ENCODE measurements at regions not wholly inside any gene's neighbourhood (a gene's known extent, or its start where the extent isn't known, plus 50 kb on each side); places are given as distances from the start of the nearest gene placed in this dataset.

DNA sequence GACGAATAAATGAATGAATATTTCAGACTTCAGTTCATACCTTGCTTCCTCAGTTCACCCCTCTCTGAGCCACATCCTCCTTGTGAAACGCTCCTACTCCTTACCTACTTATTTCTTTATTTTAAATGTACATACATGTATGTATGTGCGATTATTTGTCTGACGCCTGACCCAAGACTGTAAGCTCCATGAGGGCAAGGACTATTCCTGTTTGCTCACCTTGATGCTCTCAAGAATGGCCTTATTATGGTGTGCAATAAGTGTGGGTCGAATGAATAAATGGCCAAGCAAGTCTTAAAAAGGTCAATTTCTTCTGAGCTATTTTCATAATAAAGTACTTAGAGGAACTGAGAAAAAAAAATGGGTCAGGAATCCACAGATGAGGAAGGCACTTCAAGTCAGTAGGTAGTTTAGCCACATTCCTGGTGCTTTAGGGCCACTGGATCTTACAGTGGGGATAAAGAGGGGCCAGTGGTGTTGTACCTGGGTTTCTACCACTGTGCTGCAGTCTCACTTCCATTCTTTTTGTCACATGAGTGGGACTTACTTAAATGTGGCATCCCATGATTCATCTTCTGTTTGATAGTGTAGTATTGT lies 74.7 kb downstream of the SDC1 start:
- no peak for DNase-seq

DNA sequence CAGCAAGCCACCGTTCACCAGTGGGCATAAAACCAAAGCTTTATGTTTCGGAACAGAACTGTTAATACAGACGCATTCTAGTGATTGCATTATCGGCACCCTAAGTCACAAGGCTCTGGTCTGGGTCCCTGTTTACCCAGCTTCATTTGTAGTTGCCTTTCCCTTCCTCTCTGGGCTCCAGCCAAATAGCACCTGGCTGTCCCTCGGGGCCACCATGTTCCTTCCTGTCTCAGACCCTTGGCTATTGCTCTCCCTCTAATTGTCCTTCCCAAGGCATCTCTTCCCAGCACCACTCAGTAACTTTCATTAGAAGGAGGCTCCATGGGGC lies 75.3 kb downstream of the SDC1 start:
- no peak for DNase-seq

DNA sequence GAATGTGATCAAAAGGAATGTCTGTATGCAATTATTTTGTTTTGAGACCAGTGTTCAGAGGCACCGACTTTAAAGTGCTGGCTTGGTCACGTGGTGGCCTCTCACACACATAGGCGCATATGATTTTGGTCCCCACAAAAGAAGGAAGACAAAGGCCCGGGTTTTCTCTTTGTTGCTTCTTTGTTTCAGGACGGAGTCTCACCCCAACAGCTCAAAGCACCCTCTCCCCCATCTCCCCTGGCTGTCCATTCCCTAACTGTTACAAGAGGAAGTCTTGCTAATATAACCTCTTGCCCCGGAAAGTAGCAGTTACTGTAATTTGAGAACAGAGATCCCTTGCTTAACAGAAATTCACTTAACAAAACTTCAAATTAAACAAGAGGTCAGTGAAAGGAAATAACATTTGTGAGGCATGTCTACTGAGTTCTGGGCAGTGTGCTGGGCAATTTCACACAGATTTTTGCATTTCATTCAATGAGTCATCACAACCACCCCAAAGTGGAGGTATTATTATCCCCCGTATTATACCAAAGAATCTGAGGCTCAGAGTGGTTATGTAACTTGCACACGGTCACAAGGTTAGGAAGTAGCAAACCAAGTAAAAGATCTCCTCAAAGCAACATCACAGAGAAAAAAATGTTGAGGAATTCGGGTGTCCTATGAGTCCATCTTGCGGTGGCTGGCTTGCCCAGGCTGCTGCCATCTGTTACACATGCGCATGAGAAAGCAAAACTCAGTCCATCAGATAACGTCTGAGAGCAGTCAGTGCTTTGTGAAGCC lies 75.8 kb downstream of the SDC1 start:
- DNase-seq: no peak

DNA sequence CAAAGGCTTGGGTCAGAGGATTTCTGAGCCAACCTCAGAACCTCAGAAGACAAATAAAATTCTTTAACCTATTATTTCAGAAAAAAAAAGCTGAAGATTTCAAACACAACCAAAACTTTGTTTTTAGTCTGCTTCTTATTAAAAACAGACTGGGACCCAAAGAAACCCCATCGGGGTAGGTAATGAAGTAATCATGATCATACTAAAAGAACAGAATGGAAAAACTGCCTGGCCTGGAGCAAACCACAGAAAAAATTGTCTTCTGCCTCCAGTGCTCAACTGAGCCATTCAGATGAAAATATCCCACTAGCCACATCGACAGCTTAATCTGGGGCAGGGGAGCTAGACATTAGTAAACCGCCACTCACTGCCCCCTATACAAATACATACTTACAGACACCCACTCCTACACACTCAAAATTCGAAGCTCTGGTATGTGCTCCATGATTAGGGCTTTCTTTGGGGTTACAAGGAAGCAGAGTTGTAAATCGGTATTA lies 76.5 kb downstream of the SDC1 start:
- DNase-seq: no peak

DNA sequence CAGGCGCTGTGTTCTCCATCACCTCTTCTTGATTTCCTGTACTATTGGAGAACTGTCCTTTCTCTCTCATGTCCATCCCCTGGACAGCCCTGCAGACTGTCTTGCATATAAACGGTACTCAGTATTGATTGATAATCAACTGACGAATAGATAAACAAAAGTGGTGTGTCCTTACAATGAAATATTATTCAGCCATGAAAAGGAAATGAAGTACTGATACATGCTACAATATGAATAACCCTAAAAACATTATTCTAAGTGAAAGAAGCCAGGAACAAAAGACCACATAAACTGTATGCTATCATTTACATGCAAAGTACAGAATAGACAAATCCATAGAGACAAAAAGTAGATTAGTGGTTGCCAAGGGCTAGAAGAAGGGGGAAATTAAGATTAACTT lies 77.6 kb downstream of the SDC1 start:
- no peak for DNase-seq

DNA sequence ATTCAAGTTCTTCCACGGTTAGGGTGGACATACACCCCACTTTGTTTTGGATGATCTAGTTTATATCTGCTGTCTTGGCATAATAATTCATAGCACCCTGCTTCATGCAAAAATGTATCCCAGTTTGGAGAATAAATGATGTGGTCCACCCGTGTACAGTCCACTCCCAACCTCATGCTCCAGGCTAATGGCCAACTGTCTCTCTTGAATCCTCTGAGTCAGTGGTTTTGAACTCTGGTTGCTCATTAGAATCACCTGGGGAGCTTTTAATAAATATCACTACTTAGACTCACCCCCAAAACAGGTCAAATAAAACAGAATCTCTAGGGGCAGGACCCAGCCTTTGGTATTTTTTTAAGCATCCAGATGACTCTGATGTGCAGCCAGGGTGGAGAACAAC lies 78.5 kb downstream of the SDC1 start:
- no peak for DNase-seq

DNA sequence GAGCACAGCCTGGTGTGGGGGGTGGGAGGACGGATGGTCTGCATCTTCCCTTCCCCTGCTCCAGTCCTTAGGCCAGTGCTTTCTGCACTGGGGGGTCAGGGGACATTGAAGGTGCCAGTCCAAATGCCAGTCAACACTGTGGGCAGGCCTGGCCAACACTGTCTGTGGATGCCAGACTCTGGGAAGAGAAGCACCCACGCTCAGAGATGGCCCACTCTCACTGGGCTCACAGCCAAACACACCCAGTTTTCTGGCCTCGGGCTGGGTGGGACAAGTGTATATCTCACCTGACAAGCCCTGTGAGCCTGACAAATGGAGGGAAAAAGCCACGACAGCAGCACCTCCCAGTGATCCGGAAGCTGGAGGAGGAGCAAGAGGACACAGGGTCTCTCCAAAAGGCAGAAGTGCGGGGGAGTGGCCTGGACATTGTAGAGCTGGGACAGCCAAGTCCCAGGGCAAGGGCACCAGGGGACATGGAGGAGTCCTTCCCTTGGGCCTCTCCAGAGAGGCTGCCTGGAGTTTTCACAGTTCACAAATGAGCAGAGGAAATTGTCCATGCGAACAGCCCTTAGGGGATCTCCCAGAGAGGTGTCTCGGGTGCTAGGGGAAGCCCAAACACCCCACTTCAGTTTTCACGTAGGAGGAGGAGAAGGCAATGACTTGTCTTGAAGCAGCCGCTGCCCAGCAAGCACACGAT lies 79.3 kb downstream of the SDC1 start:
- no peak for DNase-seq

DNA sequence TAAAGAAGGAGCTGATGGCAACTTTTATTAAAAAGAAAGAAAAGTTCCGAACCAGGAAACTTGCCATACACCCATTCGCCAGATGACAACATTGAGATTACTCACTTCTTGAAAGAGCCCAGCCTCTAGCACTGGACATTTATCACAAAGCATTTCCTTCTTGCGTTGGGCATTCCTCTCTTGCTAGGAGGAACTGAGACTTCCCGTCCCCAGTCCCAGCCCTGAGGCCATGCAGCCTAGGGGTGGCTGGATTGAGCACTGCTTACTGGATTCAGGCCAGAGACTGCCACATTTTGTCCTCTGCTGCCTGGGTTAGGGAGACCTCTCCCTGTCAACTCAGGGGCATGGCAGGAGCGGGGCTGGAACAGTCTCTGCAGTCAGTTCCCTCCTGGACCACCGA lies 80.1 kb downstream of the SDC1 start:
- no peak for DNase-seq

DNA sequence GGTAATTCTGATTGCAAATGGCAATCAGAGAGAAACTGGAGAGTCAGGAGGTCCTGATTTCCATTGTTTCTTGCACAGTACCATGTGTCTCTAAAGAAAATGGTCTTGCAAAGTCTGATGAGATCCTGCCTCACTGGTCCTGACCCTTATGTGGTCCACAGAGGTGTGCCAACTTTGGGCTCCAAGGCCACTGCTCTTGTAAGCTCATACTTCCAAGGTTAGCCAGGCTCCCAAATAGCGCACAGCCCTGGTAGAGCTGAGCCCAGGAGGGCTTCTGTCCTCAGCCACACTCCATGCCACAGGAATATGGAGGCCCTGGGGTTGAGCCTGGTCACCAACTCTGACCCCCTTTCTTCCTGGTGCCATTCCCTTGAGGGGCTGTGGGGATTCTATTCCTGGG lies 80.7 kb downstream of the SDC1 start:
- no peak for DNase-seq

DNA sequence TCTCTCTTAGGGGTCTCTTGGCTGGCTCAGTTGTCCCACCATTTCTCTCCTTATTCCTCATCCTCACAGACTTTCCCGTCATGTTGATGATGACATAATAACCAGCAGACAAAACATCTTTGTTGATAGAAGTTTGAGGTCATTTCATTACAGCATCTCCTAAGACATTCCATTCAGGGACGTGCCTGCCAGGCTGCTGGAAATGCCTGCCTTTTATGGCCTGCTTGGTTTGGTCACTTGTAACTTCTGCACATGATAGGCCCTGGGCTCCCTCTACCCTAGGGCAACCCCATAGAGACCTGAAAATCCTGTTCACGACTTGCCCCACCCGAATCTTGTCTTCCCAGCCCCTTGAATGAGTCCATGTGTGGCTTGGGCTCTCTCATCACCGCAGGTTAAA lies 81.7 kb downstream of the SDC1 start:
- DNase-seq: no peak

DNA sequence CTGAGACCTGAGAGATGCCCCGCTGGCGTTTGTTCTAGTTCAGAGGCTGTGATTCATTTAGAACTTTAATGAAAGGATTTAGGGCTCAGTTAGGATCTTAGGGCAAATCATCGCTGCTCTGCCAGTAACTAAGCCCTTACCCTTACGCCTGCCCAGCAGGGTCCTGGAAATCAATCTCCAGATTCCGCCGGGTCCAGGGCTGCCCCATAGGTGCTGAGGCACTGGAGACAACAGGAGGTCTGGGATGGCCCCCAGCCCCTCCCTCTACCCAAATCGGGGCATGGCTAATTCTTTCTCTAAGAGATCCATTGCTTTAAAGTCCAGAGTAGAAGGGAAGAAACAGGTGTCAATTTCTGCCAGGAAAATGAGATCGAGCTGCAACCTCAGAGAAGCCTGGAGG lies 83.1 kb downstream of the SDC1 start:
- DNase-seq: no peak

DNA sequence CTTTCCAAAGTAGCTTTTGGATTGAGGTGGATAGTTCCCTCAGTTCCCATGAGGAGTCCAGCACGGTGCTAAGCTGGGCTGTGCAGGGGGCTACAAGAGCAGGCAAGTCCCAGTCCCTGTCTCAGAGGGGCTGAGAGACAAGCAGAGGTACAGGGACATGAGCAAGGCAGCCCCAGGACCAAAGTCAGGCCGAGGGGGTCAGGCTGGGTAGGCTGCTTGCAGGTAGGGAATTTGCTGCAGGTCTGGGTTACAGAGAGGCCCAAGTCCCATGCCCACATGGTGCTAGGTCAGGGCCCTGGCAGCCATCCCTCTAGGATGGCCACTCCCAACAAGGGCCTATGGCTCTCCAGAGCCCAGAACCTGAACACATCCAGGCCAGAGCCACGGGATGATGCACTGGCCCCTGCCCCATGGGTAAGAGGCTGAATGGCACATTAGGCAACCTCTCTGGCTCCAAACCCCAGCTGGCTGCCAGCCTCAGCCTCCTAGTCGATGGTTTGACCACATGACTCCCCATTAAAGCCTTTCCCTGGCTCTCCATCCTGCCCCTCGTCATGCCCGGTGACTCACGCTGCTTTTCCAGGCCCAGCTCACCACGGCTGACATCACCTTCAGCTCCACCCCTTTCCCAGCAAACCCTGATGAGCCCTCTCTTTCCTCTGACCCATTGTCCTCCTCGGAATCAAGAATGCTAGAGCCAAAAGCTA lies 83.7 kb downstream of the SDC1 start:
- no peak for DNase-seq

DNA sequence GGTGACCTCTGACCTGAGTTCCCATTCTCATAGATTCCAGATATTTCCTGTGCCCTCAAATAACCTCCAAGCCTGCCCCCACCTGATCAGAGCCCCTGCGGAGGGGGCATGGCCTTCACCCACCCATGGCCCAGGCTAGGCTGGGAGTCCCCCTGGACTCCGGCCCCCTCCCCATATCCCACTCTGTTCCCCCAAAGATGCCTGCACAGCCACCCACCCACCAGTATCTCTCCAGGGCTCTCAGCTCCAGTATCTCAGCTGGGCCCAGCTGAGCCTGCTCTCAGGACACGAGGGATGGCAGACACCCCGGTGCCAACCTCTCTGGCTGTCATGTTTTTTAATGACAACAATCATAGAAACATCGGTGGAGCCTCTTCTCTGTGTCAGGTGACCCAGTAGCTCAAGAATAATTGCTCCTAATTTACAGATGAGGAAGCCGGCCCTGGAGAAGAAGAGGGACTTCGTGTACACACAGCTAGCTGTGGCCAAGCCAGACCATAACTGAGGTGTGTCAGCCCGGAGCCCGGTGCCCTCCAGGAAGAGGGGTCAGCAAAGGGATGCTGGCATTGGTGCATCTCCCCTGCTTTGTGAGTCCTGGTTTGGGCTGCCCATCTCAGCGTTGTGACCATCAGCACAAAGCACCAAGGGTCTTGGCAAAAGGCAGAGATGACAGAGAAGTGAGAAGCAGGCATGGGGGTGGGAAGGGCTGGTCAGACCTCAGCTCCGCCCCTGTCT lies 84.4 kb downstream of the SDC1 start:
- DNase-seq: no peak

DNA sequence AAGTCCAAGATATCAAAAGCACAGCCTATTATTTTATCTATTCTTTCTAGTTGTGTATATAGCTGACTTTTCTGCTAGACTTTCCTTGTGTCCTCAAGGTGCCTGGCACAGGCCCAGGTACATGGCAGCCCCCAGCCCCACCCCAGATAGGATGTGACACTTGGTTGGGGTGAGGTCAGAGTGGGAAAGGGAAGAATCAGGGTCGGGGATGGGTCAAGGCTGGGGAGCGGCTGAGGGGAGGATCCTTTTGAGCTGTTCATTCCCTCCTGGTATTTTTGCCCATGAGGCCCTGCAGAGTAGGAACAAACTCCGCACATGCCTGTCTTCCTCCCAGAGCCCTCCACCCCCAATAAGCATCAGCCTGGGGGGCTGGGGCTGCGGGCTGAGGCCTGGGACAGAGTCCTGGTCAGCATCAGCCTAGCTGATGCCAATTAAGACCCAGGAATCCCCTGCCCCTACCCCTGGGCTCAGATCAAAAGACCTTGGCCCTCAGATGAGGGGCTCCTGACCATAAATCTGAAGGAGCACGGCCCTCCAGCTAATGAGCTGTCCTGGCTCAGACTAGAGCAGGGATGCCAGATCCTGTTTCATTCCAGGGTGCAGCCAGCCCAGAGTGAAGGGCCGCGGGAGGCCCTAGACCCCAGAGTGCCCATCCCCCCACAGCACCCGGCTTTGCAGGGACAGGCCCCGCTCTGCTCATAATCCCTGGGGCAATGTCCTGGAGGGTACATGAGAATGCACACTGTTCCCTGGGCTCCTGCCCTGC lies 85.3 kb downstream of the SDC1 start:
- no peak for DNase-seq

DNA sequence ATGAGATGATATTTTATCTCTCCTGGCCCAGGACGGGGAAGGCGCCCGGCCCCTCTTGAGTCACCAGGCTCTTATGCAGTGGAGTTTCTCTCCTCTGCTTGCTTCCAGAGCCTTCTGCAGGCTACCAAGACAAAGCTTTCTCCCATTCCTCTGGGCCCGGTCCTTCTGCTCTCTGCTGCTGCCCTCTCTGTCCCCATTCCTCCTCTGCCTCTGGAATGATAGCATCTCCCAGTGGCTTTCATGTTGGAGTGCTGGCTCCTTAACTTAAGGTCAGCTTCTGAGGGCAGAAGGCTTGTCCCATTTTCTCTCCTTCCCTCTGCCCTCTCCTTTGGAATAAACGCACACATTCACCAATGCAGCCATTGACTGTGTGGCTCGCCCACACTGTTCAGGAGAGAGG lies 86.2 kb downstream of the SDC1 start:
- DNase-seq: no peak

DNA sequence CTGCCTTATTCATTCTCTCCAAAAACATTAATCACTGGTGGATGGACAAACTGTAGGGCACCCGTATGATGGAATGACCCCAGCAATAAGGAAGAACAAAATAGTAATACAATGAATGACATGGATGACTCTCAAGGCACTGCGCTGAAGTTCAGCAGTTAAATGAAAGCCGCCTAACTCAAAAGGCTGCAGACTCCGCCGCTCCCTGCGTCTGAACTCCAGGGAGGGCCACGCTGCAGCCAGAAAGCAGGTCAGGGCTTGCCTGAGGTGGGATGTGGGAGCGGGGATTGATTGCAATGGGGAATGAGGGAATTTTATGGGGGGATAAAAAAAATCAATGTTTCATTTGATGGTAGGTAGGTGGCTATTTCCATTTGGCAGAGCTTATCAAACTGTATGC lies 86.5 kb upstream of the LAPTM4A start:
- no peak for DNase-seq

DNA sequence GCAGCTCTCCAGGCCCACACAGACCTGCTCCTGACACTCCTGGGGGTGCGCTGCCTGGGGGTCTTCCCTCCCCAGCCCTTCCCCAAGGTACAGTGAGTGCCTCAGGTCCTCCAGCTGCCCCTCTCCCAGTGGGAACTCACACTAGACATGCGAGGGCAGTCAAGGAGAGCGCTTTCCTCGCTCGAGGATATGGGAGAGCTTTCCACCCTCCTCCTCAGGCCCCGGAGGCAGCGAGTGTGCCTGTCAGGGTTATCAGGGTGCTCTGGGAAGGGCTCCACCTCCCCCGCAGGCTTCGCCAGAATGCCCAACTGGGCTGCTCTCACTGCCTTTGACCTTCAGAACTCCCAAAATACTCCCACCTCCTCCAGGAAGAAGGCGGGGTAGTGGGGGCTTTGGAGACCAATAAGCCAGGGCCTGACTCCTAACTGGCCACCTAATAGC lies 85.7 kb upstream of the LAPTM4A start:
- no peak for DNase-seq

DNA sequence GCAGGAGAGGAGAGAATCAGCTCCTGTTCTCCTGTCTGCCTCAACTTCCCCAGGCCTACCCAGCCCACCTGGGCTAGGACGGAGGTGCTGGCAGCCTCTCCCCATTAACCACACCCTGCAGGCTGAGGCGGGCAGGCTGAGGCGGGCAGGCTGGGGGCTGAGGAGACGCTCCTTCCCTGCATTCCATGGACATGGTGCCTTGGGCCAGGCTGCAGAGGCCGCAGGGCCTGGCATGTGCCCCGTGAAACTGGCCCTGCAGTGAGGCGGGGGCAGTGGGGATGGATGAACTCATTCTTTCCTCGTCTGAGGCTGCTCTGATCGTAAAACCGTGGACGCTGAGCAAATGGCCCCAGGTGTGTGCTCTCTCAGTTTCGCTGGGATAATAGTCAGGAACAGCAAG lies 84.7 kb upstream of the LAPTM4A start:
- no peak for DNase-seq

DNA sequence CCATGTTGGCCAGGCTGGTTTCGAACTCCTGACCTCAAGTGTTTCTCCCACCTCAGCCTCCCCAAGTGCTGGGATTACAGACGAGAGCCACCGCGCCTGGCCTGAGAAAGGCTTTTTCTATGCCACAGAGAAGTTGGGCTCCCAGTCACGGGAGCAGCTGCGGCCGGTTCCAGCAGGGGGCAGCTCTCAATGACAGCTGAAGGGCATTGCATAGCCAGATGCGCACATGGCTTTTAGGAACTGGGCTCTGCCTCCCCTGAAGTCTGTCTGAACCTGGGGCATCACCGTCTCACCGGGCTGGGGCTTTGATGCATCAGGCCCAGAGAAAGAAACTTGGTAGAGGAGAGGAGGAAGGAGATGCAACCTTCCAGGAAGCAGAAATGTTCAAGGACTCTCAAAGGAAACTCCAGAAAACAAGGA lies 84.2 kb upstream of the LAPTM4A start:
- DNase-seq: peak; percentile 11

DNA sequence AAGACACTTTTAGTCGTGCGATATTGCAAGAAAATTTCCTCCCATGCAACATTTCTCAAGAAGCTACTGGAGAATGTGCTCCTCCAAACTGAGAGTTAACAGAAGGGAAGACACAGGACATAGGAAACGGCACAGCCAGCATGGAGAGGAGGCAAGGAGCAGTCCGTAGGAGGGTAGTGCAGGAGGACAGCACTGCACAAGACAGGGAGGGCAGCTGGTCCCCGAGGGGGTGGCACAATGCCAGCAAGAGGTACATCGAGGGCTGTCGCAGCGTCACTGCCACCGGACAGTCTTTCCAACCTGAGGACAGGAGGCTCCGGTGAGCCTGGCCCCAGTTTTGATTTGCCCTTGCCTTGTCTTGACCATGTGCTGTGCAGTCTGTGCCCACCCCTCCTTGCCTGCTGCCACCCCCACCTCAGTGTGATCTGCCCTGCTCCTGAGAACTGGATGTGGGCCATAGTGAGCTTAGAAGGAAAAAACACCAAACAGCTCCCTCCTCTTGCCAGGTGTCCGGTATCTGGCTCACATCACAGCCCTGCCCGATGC lies 81.6 kb upstream of the LAPTM4A start:
- DNase-seq: no peak

DNA sequence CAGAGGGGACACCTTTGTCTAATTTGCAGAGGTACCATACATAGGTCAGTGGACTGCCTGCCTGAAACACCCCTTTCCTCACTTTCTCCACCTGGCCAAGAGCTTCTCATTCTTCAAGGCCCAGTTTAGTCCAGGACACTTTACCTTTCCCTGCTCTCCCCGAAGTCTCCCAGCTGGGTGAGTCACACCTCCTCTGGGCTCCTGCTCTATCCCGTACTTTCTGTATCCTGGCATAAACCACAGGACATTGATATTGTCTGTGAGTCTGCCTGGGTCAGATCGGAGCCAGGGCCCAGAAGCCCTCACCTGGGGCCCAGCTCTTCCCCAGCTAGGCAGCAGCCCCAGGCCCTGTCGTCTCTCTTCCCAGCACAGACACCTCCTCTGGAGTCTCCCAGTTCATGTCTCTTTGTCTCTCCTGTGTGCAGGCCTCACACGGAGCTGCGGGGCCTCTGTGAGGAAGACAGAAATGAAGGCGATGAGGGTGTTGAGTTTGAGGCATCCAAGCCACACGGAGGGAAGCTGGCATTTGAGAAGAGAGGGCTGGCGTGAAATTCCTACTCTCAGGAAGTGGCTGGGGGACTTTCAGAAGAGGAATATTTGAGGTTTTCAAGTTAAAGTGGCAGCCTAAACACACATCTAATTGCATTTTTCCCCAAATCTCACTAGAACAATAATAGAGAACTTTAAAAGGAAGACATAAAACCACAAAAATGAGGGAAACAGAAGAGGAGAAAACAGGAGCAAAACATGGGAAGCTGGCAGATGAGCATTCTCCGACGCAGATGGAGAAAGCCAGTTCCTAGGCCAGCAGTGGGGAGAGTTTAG lies 79.6 kb upstream of the LAPTM4A start:
- no peak for DNase-seq
